GM10266 (cell line): ENCODE measurements at regions not wholly inside any gene's neighbourhood (a gene's known extent, or its start where the extent isn't known, plus 50 kb on each side); places are given as distances from the start of the nearest gene placed in this dataset.

Experiments used
- DNase-seq: peaks from one replicate; pipeline ENCODE4 v3.0.0; 2012; ENCODE audit errors: extremely low spot score
- TF ChIP-seq, protein P1 (sequence below): IDR thresholded peaks from 2 replicates; pipeline ENCODE4 v1.5.1; 2012; ENCODE audit warnings: mild to moderate bottlenecking, low read depth; ENCODE audit not compliant: control insufficient read depth, insufficient read depth; ENCODE audit errors: missing control alignments

DNA sequence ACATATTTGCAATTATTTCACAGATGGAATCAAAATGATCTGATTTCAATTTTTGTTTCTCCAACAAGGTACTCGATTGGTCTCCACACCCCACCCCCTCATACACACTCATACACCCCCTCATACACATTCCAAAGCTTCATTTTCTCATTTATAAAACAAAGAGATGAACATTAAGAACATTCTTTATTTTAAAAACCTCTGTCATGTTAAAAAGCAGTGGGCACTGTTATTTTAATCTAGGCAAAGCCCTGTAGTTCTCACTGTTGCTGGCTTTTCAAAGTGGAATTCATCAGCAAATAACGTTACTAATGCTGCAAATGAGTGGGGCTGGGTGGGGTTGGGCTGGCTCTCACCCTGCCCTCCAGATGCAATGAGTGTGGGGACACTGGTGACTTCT, 289.6 kb upstream of the ASIC2 start:
- TF ChIP-seq, protein P1, sequence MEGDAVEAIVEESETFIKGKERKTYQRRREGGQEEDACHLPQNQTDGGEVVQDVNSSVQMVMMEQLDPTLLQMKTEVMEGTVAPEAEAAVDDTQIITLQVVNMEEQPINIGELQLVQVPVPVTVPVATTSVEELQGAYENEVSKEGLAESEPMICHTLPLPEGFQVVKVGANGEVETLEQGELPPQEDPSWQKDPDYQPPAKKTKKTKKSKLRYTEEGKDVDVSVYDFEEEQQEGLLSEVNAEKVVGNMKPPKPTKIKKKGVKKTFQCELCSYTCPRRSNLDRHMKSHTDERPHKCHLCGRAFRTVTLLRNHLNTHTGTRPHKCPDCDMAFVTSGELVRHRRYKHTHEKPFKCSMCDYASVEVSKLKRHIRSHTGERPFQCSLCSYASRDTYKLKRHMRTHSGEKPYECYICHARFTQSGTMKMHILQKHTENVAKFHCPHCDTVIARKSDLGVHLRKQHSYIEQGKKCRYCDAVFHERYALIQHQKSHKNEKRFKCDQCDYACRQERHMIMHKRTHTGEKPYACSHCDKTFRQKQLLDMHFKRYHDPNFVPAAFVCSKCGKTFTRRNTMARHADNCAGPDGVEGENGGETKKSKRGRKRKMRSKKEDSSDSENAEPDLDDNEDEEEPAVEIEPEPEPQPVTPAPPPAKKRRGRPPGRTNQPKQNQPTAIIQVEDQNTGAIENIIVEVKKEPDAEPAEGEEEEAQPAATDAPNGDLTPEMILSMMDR = no peak
- no peak for DNase-seq

DNA sequence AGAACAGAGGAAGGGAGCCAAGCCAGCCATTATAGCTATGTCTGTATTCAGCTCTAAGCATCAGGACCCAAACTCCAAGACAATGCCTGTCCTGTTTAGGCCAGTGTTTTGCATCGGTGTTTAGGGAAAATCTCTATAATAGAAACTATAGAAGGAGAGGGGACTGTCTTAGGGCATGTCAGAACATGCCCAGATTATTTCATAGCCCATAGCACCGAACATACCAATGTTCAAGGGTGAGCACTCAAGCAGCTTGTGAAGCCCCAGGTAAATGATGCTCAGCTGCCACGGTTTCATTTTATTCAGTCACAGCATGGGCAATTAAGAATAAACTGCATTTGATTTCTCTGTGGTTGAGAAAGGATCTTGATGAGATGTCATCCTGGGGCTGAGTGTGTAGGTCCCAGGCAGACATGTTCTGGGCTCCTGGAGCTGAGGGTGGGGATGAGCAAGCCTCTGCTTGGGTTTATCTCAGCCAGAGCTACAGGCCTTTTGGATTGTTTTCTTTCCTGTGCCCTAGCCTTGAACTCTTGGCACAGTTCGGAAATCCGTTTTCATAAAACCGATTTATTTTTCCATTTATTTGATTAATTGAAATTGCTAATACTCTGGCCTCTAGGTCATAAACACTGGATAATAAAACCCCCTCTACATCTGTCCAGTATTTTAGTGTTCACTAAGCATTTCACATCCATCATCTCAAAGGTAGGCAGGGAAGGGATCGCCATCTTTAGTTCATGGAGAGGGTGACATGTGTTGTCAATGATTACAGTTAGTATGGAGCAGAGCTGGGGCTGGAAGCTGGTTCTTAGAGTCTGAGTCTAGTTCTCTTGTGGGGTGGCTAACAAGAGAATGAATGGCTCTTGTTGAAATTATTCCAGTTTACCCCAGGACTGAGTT, 290.7 kb upstream of the ASIC2 start:
- TF ChIP-seq, protein P1 = no peak
- DNase-seq = no peak

DNA sequence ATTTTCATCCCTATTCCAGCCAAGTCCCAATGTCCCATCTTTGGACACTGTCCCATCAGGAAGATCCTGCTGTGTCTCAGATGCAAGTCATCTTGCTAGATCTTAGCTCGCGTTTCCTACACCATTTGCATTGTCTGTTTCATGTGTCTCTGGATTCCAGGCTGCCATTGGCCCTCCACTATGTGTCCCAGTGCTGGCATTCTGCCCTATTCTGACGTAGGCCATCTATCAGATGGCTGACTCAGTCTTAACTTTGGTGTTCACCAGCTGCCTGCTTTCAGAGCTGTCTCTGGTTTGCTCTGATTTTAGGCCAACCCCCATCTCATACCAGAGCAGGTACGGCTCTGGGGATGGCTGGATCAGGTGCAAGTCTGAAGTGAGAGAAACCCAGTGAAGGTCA, 300.9 kb upstream of the ASIC2 start:
- TF ChIP-seq, protein P1 = no peak

DNA sequence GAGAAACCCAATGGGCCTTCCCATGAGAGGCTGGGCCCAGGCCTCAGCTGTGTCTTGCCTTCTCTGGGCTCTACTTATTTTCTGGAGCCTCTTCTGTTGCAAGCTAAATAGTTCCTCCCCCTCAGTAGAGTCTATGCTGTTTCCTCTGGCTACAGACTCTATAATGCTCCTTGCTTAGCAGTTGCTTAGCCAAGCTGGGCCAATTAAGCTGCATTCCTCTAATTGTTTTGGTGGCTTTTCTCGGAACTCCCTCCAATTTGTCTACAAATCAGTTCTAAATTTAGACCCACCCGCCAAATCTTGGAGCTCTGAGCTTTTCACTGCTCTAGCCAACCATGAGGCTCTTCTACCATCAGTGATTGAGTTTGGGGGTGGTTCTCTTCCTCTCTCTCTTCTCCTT, 302.7 kb upstream of the ASIC2 start:
- no peak for DNase-seq
- TF ChIP-seq, protein P1 = no peak

More for the DNA sequence above, 300.9 kb upstream of the ASIC2 start:
- DNase-seq = no peak

DNA sequence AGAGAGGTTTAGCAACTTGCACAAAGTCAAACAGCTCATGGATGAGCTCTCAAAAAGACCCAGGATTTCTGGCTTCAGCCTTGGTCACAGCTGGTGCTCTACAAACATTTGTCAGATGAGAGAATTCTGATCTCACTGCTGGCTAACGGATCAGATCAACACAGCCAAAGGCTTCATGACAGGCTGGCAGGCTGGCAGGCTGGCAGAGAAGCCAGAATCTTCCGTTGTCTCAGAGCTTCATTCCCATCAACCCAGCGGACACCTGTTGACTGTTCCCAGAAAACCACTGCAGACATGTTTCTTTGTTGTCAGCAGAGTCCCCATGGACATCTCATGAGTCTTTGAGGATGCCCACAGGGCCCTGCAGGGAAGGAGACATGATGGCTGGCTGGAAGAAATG, 303.8 kb upstream of the ASIC2 start:
- no peak for DNase-seq
- TF ChIP-seq, protein P1 = no peak

DNA sequence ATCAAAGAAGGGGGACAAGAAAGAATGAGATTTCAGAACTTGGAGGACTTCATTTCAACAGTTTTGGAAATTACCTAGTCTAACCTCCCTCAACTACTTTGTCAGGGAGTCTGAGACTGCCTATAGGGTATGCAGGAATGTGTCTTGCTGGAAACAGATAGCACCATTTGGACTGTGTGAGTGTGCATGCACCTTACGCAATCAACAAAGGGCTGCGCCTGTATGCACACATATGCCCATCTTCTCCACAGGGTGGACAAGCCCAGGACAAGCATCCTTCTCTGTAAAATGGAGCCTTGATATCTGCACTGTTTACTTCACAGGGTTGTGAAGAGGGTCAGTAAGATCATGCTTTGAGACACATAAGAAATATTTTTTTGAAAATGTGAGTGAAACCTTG, 305.7 kb upstream of the ASIC2 start:
- no peak for DNase-seq
- TF ChIP-seq, protein P1 = no peak

DNA sequence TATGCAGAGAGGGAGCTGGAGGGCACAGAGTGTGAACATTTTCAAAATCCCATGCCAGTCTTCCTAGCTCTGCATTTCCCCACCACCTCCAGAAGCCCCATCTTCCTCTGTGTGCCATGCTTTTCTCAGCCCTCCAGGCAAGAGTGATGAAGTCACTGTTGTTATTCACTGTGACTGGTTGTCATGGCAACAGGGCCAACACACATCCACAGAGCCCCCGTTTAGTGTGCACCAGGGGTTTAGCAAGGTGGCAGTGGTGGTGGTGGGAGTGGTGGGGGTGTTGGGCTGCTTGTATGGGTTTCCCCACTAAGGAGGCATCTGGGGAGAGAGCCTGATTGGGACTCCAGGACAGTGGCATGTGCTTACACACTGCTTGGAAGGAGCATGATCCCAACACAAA, 309.9 kb upstream of the ASIC2 start:
- TF ChIP-seq, protein P1 = no peak
- DNase-seq = no peak
